Activated CD4-positive, CD25-positive, alpha-beta regulatory T cell treated with anti-CD3 and anti-CD28 coated beads, Interleukin-2, amount 50 U/mL, for 72 hours (primary cell): ENCODE measurements at regions not wholly inside any gene's neighbourhood (a gene's known extent, or its start where the extent isn't known, plus 50 kb on each side); places are given as distances from the start of the nearest gene placed in this dataset.

ENCODE experiments used
- DNase-seq: peaks from one replicate; pipeline ENCODE4 v3.0.0; 2021

DNA sequence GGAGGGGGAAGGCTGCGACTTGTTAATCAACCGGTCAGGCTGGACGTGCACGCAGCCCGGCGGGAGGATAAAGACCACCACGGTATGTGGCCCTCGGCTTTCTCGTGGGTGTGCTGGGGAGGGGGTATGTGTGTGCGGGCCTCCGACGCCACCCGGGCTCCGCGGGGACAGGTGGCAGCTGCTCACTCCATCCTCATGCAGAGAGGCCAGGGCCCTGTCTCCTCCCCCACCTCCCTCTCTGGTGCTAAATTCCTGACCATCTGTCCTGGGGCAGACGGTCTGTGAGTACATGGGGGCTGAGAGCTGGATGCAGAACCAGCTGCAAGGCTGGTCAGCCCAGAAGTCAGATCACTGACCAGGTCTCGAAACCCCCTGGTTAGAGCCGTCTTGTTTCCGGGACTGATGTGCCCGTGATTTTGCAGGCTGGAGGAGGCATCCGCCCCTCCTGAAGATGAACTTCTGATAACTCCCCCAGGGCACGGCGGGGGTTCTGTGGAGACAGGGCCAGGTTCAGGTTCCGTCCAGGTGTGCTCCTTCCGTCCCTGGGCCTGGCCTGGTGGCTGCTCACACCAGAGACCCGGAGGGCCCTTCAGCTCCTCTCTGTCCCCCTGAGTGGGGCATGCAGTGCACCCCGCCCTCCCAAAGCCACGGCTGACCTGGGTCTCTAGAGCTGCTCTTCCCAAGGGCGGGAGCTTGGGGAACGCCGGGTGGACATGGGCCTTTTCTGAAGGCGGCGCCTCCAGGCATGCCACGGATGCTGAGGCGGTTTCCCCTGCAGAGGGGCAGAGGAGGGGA, 1119.7 kb downstream of the BRD1 start:
- DNase-seq, result no peak

DNA sequence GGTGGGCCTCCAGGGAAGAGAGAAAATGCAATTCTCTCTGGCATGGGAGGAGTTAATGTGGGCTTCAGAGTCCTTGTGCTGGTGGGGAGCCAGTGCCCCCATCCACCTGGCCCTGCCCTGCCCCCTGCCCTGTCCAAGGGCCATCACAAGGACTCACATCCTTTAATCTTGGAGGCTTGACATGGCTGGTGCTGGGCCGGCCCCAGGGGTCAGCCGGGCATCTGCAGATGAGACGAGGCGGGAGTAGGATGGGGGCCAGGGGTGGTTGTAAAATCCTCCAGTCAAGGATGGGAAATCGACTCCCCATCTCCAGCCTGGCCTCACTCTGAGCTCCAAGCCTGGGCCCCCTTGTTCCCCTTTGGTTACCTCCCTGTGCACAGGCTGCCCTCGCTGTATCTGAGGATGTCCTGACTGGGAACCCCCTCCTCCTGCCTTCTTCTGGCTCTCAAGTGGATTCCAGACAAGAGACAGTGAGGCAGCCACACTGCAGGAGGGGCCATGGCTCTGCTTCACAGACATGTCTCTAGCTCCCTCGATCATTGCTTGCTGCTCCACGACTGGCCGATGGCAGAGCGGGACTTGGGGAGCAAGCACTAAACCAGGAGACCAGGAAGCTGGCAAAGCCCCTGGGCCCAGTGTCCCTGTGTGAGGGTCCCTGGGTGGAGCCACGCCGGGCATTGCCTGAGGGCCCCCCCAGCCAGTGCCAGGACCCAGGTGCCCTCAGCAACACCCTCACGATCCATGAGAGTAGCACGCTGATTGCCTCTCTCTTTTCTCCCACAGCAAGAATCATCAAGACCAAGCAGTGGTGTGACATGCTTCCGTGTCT, 1120.5 kb downstream of the BRD1 start:
- no peak for DNase-seq

DNA sequence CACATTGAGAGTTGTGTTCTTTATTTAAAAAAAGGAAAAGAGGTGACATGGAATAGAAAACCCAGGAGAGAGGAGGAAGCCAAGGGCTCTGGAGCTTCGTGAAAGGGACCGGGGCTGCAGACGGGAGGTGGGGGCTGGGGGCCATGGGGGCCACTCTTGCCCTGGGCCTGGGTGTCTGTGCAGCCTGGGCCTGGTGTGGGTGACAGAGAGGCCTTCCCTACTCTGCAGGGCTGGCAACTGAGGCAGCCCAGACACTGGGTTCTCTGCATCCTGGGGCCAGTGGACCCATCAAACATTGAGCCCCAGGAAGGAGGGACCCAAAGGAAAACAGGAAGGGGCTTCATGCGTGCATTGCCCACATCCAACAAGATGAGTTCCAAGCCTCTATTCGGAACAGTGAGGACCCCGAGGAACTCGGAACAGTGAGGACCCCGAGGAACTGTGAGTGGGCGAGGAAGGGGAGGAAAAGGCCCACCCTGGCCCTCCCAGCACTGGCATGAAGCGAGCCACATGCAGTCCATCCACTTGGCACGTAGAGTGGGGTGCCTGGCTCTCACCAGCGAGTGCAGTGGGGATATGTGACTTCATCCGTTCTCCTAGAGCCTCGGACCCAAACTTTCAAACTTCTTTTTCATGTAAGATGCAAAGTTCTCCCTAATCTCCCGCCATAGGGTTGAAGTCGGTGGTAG, 1121.6 kb downstream of the BRD1 start:
- no peak for DNase-seq

DNA sequence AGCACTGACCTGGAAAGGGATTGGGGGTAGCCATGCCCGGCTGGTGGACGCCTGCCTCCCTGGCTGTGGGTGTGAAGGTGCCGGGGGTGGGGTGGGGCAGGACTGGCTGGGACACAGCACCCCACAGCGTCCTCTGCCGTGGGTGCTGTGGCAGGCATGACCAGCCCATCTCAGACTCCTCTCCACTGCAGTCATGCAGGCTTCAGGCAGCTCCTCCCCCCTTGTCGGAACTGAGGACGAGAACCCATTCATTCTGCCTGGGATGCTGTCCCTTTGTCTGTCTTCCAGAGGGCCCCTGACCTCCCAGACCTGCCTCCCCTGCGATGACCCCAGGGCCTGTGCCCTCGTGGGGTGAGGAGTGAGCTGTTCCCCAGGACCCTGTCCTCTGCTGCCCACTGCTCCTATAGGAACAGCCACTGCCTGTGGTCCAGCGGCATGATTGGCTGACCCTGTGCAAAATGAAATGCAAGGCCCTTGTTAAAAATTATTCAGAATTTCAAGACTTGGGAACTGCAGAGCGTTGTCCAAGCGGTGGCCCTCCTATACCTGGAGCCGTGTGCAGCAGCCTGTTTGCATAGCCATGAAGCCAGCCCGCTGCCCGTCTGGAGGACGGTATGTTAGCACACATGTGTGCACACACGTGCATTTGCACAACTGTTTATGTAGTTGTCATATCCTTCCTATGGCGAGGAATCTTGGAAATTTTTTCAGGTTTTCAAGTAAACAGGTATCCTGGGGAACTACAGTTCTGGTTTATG, 1122.3 kb downstream of the BRD1 start:
- DNase-seq, result no peak

DNA sequence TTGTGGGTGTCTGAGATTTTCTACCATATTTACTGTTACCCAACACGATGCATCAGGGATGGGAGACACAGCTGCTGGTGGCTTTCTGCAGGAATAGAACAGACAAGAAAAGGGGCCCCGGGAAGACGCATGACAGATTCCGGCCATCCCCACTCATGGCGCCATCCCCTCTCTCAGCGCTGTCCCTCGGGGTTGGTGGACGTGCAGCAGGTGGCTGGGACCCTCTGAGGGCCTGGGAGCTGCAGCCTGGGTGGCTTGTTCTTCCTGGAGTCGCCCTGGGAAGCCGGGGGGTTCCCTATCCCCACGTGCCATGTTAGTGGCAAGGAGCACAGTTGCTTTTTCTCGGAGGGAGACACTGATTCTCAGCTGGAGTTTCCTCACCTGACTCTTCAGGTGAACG, 1123.3 kb downstream of the BRD1 start:
- no peak for DNase-seq

DNA sequence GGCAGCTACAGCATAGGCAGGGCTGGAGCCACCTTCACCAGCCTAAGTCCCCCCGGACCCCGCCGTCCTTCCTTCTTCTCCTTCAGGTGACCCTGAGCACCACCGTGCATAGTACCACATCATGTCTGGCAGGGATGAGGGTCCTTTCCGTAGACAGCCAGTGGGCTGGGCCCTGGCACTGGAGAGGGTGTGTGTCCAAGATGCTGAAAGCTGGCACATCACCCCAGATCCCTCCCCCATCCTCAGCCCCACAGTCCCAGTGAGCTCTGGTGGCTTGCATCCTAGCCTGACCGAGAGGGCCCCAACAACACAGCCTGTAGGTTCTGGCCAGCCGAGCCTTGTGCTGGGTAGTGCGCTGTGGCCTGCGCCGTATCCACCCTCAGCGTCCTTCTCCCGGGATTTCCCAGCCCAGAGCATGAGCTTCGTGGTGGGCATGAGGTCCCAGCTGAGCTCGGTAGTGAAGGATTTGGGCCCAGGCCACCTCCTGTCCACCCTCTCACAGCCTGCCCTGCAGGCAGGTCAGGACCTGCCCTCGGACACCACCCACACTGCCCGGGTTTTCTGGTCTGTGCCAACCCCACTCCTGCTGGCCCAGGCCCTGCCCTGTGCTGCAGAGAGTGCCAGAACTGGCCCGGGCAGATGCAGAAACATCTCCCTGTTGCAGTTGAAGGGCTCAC, 1124.3 kb downstream of the BRD1 start:
- no peak for DNase-seq

DNA sequence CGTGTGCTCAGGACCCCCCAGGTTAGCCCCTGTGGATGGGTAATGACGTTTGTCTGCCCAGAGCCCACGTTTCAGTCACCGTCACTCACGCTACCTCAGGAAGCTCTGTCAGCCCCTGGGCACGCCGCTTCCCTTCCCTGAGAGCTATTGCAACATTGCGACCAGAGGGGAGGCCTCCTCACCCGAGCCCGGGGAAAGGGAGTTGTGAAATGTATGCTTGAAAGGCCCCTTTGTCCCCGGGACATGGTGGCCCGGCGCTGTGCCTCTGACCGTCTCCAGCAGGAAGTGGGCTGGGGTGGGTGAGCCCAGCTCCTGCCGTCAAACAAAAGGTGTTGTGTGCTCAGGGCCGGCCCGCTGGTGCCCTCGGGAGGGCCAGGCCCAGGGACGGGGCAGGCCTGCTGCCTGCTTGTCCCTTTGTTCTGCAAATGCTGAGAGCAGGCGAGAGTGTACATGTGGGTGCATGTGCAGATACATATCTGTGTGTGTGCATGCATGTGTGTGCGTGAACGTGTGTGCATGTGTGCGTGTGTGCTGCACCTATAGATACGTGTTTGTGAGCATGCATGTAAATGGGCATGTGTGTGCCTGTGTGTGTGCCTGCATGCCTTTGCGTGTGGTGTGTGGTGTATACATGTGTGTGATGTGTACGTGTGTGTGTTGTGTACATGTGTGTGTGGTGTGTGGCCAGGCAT, 1125.0 kb downstream of the BRD1 start:
- DNase-seq, result no peak

DNA sequence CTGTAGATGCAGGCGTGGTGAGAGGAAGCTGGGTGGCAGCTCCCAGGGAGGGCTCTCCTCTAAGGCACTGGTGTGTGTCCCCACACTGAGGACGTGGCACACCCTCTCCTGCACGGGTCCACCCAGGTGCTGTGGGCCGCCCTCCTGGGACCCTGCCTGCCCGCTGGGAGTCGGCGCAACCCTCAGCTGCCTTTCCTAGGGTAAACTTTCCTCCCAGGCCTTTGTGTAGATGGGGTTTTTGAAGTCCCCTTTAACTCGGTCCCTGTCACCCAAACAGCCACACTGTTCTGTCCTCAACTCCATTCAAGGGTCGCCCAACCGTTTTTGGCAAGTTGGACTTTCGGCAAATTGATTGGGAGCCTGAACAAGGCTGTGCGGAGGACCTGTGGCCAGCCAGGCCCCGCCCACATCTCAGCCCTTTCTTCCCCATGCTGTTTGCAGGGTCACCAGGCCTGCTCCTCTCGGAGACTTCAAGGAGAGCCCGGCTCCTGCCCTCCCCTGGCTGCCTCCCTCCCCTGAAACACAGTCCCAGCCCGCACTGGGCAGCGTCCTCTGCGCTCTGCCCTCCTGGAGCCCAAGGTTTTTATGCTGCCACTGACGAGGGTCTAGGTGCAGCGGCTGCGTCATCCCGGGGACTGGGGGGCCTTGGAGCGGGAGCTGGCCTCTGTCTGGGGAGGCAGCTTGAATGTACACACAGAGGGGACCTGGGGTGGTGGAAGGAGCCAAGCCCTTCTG, 1126.2 kb downstream of the BRD1 start:
- no peak for DNase-seq

DNA sequence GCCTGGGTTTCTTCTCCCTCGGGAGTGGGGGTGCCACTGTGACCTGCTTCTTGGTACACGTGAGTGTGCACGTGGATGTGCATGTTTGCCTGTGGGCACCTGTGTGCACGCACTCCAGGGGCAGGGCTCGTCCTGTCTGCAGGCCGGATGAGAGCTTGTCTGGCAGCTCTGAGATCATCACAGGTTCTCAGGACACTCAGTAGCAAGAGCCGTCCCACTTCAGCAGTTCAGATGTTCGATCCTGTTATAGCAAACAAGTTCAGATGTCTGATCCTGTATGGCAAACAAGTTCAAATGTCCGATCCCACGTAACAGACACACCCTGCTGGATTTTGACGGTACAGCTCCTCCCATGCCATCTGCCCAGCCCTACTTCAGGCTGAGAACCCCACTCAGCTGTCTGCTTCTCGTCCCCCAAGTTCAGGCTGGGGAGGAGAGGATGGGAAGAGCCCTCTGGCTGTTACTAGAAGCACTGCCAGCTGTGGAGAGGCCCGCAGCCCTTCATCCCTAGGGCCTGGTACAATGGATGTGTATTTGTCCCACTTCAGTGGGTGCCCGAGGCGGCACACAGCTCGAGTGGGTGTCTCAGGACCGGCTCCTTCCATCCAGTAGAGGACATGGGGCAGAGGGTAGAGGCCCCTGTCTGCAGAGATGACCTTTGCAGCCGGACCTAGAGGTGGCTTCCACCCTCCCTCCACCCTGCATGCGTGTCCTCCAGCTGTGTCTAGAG, 1126.9 kb downstream of the BRD1 start:
- DNase-seq, result no peak

DNA sequence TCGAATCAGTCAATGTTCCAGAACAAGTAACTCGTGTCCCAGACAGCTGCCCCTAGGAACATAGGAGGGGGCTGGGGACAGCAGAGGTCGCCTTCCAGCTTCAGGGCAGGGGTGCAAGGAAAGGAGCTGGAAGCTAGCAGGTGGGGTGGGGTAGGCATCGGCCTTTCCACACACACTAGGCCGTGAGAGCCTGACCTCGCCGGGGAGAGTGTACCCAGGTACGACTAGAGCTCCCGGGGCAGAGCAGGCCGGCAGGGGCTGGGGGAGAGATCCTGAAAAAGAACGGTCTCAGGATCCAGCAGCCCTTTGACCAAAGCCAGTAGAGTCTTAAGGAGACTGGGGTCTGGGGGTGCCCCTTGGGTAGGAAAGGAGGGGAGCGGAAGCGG, 1127.5 kb downstream of the BRD1 start:
- no peak for DNase-seq

DNA sequence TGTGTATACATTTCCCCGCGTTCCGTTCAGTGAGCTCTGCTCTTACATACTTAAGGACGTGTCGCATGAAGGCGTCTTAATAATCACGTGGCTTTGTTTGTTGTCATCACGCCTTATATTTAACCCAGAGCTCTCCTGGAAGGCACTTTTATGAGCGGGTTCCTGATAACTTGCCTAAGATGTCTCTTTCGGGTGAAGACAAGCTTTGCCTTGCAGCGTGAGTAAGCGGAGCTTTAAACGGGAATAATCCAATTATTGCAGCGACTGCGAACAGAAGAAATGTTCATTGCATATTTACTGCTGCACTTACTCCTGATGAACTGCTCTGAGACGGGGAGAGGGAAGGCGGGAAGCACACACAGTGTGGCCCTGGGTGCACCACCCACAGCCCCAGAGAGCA, 1128.2 kb downstream of the BRD1 start:
- DNase-seq, result no peak

DNA sequence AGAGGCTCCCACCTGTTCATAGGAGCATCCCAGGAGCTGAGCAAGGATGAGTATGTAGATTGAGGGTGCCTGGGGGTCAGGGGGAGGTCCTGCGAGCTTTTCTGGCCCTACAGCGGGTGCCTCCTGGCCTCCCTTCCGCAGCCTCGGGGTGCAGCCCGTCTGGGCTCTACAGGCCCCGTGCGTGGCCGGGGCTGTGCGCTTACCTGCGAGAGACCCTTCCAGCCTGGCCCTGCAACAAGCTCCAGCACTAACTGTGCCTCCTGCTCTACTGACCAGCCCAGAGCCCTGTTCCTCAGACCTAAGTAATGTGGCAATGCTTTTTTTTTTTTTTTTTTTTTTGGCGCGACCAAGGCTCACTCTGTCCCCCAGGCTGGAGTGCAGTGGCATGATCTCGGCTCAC, 1129.1 kb downstream of the BRD1 start:
- no peak for DNase-seq

DNA sequence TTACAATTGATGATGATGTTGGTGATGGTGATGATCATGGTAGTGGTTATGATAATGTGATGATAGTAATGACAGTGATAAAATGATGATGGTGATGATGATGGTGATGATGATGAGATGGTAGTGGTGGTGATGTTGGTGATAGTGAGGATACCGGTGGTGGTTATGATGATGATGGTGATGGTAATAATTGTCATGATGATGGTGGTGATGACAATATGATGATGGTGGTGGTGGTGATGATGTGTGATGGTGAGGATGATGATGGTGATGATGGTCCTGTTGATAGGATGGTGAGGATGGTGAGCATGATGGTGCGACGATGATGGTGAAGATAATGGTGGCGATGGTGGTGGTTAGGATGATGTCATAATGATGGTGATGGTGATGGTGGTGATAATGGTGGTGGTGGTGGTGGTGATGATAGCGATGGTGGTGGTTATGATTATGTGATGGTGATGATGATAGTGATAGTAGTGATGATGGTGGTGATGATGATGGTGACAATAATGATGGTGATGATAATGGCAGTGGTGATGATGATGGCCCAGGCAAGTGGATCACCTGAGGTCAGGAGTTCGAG, 1129.9 kb downstream of the BRD1 start:
- DNase-seq, result no peak

DNA sequence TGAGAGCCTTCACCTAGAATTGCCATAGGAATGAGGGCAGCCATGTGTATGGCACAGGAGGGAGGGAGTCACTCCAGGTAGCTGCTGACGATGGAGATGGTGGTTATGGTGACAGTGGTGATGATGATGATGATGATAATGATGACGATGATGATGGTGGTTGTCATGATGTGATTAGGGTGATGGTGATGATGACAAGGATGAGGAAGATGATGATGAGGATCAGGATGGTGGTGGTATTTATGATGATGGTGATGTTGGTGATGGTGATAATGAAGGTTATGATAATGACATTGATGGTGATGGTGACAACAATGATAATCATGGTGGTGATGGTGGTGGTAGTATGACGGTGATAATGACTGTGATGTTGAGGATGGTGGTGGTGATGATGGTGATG, 1130.5 kb downstream of the BRD1 start:
- no peak for DNase-seq

DNA sequence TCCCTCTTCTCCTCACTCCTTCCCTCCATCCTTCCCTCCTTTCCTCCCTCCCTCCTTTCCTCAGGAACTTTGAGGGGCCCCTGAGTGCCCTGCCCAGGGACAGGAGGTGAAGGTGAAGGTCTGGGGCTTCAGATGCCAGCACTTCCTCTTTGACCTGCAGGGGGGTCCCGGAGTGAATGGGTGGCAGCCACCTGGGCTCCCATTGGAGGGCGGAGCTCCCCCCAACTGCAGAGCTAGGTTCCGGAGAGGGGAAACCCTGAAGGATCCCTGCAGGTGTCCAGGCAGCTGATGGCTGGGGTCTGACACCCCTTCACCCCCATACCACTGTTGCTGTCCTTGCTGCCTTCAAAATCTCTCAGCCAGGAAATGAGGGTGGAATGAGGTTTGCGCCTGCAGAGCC, 1131.3 kb downstream of the BRD1 start:
- no peak for DNase-seq

DNA sequence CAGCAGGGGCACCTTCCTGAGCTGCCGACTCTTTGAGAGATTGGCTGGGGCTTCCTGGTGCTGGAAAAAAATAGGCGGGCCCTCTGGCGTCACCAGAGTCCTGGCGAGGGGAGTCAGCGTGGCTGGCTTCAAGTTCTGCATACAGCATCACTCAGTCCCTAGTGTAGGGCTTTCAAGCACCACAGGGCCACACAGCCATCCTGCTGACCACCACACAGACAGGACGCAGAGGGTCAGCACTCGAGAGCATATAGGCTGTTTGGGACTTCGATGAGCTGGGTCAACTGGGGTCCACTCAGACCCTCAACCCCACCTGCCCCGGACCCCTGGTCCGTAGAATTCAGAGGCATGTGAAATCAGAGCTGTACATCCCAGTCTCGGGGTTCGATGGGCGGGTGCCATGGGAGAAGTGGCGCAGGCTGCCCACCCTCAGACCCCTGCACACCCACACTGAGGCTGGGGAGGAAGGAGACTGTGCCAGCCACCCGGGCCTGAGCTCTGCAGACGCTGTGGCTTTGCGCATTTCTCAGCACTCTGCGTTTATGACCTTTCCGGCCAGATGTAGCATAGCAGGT, 1131.9 kb downstream of the BRD1 start:
- DNase-seq, result no peak

DNA sequence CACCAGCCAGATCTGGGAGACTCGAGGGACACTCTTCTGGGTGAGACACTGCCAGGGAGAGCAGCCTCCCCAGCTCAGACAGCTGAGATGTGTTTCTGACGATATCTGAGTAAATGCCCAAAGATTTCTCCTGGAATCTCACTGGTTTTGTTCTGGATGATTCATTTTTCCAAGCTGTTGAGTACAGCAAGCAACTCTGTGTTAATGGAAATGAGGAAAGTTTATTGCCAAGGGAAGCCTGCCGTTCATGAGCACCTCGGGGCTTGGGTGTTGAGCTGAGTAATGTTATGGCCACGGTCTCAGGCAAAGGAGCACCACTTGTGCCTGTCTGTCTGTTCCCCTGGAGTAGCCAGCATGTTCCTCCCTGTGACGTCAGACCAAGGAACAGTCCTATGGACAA, 1132.4 kb downstream of the BRD1 start:
- no peak for DNase-seq

DNA sequence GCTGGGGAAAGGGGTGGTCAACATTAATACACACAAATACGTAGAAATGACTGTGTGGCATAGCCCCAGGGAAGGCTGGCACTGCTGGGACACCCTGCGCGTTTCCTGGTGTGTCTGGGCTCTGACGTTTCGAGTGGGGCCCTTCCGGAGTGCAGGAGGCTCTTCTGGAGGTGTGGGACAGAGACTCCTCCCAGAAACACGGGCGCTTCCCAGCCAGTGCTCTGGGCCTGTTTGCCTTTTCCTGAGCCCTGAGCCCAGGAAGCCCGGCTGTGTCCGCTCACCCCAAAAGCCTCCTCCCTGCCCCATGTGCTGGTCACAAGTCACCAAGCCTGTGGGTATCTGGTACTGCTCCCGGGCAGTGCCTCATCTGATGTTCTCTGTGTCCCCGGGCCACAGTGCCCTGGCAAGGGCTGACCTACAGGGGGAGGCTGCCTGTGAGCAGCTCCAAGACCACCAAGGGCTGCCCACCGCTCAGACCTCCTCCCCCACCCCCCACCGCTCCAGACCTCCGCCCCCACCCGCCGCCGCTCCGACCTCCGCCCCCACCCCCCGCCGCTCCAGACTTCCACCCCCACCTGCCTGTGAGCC, 1133.3 kb downstream of the BRD1 start:
- no peak for DNase-seq
